Inferior parietal cortex (tissue), 1 donor: ENCODE measurements at regions not wholly inside any gene's neighbourhood (a gene's known extent, or its start where the extent isn't known, plus 50 kb on each side); places are given as distances from the start of the nearest gene placed in this dataset.

ENCODE experiments used
- DNase-seq: peaks from one replicate; pipeline ENCODE4 v3.0.0-alpha.2; 2016; ENCODE audit errors: extremely low spot score

DNA sequence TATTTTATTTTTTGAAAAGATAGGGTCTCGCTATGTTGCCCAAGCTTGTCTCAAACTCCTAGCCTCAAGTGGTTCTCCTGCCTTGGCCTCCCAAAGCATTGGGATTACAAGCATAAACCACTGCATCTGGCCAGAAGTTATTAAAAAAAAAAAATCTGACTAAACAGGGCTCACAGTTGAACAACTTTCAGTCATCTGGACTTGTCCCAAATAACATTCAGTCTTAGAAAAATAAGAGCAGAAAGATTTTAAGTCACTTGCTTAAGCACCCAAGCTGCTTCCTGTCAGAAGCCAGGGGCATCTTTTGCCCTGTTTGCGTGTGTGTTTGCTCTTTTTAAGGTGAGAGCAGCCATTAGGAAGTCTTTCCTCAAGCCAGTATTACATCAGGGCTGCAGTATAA lies 286.8 kb downstream of the LMO4 start:
- DNase-seq = no peak

- DNase-seq = no peak
Observed at GRCh38 chr1:87615901-87616300, 287.2 kb downstream of the LMO4 start.

DNA sequence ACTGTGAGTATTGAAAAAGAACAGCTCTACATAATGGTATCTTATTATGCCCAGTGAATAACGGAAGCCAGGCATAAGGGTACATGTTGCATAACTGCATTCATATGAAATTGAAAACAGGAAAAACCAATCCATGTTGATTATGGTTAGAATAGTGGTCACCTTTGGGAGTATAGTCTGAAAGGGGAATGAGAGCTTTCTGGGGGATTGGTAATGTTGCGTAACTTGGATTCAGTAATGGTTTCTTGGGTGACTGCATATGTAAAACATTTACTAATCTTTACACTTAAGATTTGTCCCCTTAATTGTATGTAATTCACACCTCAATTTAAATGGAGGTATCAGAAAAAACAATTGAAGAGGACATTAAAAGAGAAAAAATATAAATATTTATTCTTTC lies 292.1 kb downstream of the LMO4 start:
- no peak for DNase-seq

DNA sequence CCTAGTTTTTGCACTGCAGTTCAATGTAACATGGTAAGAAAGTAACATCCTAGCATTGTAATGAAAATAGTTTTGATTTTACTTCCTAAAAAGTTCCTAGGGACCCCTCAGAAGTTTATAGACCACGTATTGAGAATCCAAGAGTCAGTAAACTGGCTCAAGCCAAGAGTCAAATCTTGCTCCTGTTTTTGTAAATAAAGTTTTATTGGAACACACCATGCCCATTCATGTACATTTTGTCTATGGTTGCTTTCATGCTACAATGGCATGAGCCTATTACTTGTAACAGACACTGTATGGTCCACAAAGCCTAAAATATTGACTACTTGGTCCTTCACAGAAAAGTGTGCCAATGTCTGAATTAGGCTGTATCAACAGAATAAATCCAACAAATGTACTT lies 301.0 kb downstream of the LMO4 start:
- DNase-seq = no peak

DNA sequence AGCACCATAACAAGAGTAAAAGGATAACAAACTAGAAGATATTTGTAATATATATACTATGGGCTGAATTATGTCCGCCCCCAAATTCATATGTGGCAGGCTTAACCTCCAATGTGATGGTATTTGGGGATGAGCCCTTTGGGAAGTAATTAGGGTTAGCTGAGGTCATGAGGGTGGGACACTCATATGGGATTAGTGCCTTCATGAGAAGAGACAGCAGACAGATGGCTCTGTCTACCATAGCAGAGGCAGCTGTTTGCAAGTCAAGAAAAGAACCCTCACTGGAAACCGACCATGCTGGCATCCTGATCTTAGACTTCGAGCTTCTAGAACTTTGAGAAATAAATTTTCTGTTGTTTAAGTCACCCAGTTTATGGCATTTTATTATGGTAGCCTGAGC lies 303.6 kb downstream of the LMO4 start:
- no peak for DNase-seq

DNA sequence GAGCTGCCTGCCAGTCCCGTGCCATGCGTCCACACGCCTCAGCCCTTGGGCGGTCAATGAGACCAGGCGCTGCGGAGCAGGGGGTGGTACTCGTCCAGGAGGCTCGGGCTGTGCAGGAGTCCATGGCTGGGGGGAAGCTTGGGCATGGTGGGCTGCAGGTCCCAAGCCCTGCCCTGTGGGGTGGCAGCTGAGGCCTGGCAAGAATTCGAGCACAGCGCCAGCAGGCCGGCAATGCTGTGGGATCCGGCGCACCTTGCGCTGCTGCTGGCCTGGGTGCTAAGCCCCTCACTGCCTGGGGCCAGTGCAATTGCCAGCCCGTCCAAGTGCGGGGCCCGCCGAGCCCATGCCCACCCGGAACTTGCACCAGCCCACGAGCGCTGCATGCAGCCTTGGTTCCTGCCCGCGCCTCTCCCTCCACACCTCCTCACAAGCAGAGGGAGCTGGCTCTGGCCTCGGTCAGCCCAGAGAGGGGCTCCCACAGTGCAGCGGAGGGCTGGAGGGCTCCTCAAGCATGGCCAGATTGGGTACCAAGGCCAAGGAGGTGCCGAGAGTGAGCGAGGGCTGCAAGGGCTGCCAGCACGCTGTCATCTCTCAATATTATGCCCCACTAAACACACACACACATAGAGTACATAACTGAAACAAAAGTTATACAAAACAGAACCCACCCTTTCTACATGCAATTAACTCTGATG lies 307.7 kb downstream of the LMO4 start:
- no peak for DNase-seq

- DNase-seq = no peak
Observed at GRCh38 chr1:87638636-87639035, 310.0 kb downstream of the LMO4 start.

- no peak for DNase-seq
Observed at GRCh38 chr1:87641996-87642395, 313.3 kb downstream of the LMO4 start.

- no peak for DNase-seq
Observed at GRCh38 chr1:87642581-87643221, 314.0 kb downstream of the LMO4 start.

DNA sequence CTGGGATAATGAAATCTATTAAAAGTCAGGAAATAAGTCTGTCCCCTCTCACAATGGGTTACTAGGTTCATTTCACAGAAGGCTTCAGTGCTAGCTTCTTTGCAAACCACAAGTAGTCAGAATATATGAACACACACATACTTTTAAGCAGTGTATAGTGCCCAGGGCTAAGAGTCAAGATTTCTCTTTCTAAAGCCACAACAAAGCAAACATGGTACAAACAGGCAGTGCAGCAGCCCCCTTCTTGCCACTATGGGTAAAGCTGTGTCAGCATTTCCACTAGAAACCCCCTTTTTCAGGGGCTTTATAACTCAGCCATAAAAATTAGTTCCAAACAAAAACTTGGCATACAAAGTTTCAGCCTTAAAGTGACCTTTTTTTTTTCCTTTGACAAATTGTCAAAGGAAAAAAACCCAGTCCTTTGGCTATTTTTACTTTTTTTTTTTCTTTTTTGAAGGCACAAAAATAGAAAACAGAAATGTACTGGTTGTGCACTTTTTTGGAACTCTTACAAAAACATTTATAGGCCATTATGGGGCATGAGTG lies 315.4 kb downstream of the LMO4 start:
- no peak for DNase-seq

DNA sequence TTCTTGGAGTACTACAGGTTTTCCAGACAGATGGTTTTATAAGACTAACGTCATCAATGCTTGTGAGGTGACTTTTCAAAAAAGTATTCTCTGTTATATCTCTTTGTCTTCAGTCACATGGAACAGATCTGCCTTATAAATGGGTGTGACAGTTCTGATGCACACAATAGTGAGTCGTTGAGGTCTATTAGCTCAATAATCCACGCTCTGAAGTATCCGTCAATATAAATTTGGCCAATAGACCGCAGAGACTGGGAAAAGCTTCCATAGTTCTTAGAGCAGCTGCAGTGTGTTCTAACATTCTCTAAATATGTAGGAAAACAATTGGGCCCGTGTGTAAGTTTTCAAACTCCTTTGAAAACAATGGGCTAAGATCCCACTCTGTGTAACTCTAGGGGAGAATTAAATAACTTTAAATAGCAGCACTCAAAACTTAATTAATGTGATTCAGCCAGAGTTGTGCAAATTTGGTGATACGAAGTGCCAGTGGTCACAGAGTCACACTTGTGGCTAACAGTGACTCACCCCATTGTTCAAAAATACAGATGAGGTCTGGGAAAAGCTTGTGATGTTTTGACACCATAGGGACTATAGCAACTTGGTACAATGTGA lies 316.0 kb downstream of the LMO4 start:
- peak; percentile 15 for DNase-seq

DNA sequence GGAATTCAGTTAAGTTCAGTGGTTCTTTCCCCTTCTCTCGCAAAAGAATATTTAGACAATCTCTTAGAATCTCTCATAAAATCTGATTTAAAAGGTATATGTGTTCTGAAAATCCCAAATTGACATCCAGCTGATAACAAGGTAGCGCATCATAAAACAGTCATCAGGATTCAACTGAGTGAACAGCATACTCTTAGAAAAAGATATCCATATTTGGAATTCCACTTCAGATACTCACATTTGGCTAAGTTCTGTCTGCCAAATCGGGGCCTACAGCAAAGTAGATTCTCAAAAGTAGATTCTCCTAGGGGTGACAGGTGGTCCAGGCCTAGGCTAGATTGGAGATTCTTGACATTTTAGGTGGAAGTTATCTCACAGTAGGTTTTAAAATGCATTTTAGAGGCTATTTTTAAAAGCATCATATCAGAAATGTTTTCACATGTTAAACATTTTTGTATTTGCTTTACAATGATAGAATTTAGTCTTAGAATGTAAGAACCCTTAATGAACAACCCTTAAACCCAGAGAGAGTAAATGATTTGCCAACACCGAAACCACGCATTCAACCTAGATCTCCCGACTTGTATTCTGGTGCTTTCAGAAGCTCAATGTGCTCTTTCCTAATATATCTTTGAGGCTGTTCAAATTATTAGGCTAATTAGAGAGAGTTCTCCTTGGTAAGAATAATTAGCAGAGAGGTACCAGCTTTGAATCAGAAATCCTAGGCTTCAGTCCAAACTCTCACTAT lies 318.9 kb downstream of the LMO4 start:
- DNase-seq = no peak

DNA sequence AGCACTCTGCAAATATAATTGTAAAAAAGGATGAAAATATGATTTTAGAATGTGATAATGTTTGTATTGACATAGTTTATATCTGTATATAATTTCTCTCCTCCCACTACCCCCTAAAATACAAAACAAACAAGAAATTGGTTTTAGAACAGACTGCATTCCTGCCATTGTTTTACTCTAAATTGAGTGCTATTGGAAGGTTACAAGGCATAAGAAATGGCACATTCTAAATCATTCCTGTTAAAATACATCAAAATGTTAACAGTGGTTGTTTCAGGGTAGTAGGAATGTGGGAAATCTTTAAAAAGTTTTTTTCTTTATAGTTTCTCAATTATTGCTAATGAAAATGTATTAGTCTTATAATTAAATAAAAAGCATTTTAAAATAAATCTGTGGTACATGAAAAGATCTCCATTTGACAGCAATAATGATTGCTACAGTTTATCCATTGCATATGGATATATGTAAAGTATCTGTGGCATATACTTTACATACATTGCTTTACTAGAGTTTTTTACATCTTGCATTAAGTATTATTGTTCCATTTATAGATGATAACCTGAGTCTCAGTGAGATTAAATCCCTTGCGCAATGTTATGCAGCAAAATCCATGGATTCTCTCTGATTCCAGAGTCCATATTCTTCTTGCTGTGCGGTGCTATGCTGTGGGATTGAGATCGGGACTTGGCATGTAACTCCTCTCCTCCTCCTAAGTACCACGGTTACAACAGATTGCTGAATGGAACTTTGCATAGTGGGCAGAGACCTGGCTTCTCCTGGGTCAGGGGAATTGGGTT lies 319.8 kb downstream of the LMO4 start:
- DNase-seq = no peak

GRCh38 chr1:87650306-87650705 lies 321.6 kb downstream of the LMO4 start:
- no peak for DNase-seq

GRCh38 chr1:87652176-87652575 lies 323.5 kb downstream of the LMO4 start:
- DNase-seq = no peak

DNA sequence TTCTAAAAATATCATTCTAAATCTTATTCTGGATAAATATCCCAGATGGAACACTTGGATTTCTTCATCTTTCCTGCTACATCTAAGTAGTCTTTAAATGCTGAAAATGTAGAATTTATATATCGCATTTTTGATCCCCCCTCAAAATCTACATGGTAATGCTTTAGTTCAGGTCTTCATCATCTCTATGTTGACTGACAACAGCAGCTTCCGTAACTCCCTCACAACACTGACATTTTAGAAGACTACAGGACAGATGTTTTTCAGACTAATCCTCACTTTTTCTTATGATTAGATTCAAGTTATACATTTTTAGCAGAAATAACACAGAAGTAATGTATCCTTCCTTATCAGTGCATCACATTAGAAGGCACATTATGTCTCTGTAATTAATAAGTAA lies 336.5 kb downstream of the LMO4 start:
- DNase-seq = no peak

- DNase-seq = no peak
Observed at GRCh38 chr1:87666681-87667080, 338.0 kb downstream of the LMO4 start.

DNA sequence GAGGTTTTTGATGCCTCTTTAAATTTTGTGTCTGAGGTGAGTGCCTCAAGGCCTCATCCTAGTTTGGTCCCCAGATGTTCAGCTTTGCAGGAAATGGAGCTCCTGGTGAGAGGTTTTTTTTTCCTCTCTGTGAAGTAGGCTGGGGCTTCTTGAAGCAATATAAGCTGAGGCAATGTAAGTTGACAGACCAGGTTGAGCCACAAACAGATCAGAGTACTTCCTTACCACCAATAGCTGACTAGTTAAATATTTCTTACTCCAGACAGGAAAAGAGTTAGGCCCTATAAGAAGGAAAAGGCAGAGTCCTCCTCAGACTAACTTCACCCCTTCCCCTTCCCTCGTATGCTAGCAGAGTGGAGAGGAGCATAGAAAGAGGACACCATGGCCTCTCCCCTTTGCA lies 341.0 kb downstream of the LMO4 start:
- no peak for DNase-seq

DNA sequence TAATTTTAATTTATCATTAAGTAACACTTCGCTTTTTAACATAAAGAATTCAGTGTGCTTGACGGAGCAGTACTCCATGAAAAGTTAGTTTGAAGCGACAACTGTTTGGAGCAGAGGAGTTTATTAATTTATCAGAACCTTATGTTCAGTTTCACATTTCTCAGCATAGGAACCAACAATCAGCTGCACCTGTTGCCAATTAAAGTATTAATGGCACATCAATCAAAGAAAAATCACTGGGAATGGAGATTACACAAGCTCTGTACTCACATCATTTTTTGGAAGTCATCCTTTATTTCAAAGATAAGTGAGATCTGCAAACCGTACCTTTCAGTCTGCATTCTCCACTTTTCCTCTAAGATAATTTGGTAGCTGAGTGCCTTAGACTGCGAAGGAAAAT lies 344.6 kb downstream of the LMO4 start:
- no peak for DNase-seq

GRCh38 chr1:87673748-87674147 lies 345.1 kb downstream of the LMO4 start:
- DNase-seq = no peak

DNA sequence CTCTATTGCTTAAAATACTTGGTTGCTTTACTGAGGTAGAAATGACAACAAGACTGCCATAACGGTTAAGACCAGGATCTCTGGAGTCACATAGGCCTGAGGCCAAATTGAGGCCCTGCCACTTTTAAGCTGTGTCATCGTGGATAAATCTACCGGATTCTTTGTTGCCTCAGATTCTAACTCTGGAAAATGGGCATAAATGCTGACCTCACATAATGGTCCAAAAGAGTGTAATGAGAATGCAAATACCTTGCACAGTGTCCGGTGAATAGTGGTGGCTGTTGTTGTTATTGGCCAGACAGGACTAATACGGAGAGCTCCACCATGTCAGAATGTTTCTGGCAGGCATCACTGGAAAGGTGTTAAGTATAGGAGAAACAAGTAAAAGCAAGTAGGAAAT lies 346.1 kb downstream of the LMO4 start:
- DNase-seq = no peak

DNA sequence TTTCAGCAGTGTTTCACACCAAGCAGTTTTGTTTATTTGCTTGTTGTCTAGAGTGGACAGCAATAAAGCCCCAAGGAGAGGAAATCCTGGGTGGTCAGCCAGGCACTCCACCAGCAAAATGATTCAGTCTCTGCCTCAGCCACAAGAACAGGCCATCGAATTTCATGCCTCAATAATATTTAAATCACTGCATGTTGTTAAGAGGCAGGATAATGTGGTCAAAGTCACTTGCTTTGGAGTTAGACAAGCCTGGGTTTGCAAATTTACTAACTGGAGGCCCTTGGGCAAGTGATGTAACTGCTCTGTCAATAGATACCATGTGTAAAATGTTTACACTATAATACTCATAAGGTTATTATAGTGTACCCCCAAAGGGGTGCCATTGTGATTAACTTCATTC lies 349.6 kb downstream of the LMO4 start:
- DNase-seq = no peak
